ENCODE measurements at regions not wholly inside any gene's neighbourhood (a gene's known extent, or its start where the extent isn't known, plus 50 kb on each side); places are given as distances from the start of the nearest gene placed in this dataset.

- no peak for DNase-seq
These were observed 1410.1 kb upstream of the MIR17HG start for GRCh38 chr13:89937420-89937819.

DNA sequence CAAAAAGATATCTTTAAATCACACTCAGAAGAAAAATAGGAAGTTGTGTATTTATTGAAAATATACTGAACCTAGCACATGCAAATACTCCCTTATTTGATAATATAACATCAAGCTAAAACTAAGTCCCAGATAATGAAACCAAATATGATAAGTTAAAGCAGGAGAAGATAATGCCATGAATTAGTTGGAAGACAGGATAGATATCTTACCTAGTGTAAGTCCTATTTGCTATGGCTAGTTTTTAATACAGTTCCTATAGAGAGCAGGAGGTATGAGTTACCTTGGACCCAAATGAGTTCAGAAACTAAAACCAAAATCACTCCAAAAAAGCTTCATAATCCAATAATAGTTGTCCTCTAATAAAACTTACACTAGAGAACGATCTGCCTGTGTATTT is 1407.1 kb upstream of the MIR17HG start:
- no peak for DNase-seq

DNA sequence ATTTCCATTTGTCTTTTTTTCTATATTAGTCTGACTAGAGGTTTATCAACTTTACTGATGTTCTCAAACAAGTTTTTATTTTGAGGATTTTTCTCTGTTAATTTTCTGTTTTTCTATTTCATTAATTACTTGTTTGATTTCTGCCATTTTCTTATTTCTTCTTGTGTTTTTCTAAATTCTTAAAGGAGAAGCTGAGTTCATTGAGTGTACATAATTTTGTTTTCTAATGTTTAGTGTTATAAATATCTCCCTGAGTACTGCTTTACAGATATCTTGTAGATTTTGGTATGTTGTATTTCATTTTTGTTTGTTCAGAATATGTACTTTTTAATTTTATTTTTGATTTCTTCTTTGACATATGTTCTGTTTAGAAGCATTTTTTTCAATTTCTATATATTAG is 1404.3 kb upstream of the MIR17HG start:
- DNase-seq, result no peak

- DNase-seq, result no peak
These were observed 1397.3 kb upstream of the MIR17HG start for GRCh38 chr13:89950225-89950624.

DNA sequence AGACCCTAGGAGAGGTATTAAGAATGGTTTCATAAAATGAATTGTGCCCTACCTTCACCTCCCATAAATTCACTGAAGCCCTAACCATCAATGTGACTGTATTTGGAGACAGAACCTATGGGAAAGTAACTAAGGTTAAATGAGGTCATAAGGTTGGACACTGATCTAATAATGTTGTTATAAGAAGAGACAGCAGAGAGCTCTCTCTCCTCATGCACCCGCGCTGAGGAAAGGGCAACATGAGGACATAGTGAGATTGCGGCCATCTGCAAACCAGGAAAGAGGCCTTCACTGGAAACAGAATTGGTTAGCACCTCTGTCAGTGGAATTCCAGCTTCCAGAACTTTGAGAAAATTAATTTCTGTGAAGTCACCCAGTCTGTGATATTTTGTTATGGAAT is 1396.1 kb upstream of the MIR17HG start:
- no peak for DNase-seq

- no peak for DNase-seq
These were observed 1393.9 kb upstream of the MIR17HG start for GRCh38 chr13:89953581-89953980.

DNA sequence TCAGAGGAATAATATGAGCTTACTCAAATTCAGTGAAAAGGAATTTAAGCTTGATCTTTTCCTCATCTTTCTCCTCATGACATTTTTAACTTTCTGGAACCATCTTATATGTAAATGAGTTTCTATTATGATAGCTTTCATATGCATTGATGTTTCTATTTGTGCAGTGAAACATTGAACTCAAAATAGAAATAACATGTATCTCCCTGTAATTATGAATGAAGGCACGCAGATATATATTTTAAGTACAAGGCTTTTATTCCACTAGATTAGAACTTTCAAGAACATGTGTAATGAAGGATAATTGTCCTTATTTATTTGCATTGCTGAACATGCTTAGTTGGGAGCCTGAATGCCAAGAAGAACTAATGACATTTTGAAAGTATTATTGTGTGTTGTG is 1391.7 kb upstream of the MIR17HG start:
- no peak for DNase-seq

GRCh38 chr13:89959074-89959473 is 1388.4 kb upstream of the MIR17HG start:
- DNase-seq, result no peak

GRCh38 chr13:89965252-89965651 is 1382.2 kb upstream of the MIR17HG start:
- no peak for DNase-seq

DNA sequence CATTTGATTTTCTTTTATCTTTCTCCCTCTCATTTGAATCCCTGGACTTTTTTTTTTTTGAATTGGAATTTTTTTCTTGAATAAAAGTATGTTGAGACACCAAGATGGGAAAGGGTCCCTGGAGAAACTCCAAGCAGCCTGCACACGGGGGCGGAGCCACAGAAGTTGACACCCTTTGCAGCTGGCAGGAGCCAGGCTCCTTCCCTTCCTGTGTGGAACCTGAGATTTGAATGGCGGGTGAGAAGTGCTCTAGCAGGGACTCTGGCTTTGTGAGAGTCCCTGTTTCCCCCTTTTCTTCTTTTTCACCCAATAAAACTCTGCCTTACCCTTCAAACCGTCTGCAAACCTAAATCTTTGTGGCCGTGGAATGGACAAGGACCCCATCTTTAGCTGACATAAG is 1381.0 kb upstream of the MIR17HG start:
- DNase-seq, result no peak

DNA sequence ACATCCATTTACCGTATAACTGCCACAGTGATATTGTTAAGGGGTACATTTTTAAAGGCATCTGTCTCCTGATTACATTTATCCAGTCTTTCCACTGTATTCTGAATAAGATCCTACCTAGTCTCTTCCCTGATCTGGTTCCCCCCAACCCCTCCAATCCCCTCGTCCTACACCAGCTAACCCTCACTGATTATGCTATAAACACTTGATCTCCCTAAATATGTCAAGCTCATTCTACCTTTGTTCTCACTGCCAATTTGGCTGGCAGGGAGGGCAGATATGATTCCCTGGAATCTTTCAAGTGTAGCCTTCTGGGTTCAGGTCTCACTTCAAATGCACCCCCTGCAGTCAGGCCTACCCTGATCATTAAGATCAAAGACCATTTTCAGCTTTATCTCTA is 1379.8 kb upstream of the MIR17HG start:
- no peak for DNase-seq

- no peak for DNase-seq
These were observed 1379.0 kb upstream of the MIR17HG start for GRCh38 chr13:89968470-89968869.

GRCh38 chr13:89970353-89970709 is 1377.2 kb upstream of the MIR17HG start:
- DNase-seq, result no peak

GRCh38 chr13:89977203-89977602 is 1370.3 kb upstream of the MIR17HG start:
- no peak for DNase-seq

DNA sequence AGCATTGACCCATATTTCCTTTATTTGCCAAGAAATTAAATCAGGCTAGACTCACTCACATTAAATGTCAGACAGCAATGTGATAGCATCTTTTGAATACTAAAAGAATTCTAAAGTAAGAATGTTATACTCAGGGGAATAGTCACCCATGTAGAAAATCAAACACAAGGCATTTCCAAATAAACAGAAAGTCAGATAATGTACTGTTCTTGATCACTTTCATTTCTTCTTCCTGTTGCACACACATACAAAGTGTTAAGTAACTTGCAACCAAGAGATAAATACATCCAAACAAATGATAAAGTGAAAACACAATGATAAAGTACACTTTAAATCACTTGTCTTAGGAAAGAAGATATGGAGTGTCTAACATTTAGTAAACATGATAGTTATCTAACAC is 1366.6 kb upstream of the MIR17HG start:
- DNase-seq, result no peak

DNA sequence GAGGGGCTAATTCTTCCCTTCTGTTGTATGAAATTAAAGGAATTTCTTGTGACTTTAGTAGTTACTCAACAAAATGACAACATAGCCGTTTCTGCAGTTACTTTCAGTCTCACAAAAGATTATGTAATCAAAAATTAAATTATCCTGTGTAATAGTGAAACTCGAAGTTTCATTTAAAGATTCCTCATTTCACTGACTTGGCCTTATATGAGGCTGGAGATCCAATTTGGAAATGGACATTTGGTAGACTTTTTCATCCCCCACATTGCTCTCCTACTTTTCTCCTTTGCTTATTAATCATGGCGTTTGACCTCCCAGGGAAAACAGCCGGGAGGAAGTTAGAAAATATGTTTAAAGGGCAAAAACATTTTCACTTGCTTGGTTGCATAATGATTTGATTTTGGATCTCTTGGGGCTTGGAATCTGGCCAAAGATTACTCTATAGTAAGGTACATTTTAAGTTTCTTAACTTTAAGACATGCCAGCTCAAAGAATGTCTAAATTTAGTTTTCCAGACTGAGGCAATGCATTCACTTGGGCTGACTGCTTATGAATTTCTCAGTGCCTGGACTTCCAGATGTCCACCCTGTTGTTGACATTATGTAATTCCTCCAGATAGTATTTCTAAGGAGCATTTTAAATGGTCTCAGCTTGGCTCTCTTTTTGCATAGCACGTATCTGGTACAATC is 1364.9 kb upstream of the MIR17HG start:
- no peak for DNase-seq

DNA sequence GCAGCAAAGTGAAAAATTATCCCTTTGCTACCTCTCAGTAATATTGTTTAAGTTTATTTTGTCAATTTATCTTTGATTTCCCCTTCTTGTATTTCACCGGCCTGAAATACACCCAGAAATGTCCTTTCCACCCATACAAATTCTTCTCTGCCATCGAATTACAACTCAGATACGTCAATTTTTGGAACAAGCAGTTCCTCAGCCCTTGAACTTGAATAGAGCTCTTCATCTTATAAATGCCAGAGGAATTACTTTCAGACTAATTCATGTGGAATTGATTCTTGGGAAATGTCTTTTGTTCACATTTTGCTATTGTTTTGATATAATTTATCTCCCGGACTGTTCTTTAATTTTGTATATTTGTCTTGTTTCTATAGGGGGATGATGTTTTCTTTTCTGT is 1359.3 kb upstream of the MIR17HG start:
- DNase-seq, result no peak

GRCh38 chr13:90003566-90003965 is 1343.9 kb upstream of the MIR17HG start:
- no peak for DNase-seq

GRCh38 chr13:90008707-90009149 is 1338.8 kb upstream of the MIR17HG start:
- DNase-seq, result no peak

GRCh38 chr13:90014038-90014437 is 1333.4 kb upstream of the MIR17HG start:
- DNase-seq, result no peak

GRCh38 chr13:90015565-90016507 is 1331.7 kb upstream of the MIR17HG start:
- no peak for DNase-seq

GRCh38 chr13:90016688-90017087 is 1330.8 kb upstream of the MIR17HG start:
- DNase-seq, result no peak

DNA sequence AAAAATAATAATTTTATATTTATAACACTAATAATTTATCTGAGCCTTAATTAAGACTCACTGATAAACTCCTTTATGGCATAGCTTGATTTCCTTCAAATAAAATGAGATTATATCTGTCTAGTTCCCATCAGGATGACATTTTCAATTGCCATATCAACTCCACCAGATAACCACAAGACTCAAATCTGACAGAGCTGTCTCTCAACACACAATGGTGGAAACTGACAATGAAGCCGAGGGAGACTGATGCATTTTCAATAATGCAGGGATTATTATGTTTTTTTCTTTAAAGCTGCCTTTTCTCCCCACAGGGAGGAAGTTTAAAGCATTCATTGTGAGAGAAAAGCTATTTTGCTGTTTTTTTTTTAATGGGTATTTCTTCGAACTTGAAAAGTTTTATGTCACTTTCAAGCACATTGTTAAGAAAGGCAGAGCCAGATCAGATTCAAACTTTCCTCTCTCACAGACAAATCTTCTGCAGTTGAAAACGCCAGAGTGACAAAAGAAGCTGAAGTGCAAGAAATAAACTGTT is 1326.9 kb upstream of the MIR17HG start:
- DNase-seq, result no peak

DNA sequence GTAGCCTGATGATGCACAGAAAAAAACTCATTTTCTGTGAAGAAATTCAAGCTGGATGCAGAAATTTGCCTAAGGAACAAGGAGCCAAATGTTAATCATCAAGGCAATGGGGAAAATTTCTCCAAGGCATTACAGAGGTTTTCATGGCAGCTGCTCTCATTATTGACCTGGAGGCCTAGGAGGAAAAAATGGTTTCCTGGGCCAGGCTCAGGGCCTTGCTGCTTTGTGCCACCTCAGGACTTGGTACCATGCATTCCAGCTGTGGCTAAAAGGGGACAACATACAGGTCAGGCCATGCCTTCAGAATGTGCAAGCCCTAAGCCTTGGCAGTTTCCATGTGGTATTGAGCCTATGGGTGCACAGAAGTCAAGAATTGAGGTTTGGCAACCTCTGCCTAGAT is 1320.1 kb upstream of the MIR17HG start:
- DNase-seq, result no peak

Data from CD4-positive, alpha-beta T cell treated with Interleukin-6 for 4 hours (primary cell).